HFFc6 (cell line): ENCODE measurements at regions not wholly inside any gene's neighbourhood (a gene's known extent, or its start where the extent isn't known, plus 50 kb on each side); places are given as distances from the start of the nearest gene placed in this dataset.

Experiments
- DNase-seq: peaks from one replicate; pipeline ENCODE4 v3.0.0-alpha.2; 2018
- H3K27ac Mint-ChIP-seq: 2 replicates; pipeline ENCODE4 v1.8.0; 2020; ENCODE audit warnings: mild to moderate bottlenecking, mixed read lengths
- H3K27me3 Mint-ChIP-seq: 2 replicates; pipeline ENCODE4 v1.8.0; 2021; ENCODE audit warnings: mild to moderate bottlenecking, moderate library complexity, mixed read lengths; ENCODE audit not compliant: insufficient read depth
- H3K36me3 Mint-ChIP-seq: 2 replicates; pipeline ENCODE4 v1.8.0; 2021; ENCODE audit warnings: low read depth, mixed read lengths
- H3K4me1 Mint-ChIP-seq: 2 replicates; pipeline ENCODE4 v1.8.0; 2020; ENCODE audit warnings: low read depth, mixed read lengths
- H3K4me3 Mint-ChIP-seq: 2 replicates; pipeline ENCODE4 v1.8.0; 2020; ENCODE audit warnings: mild to moderate bottlenecking, moderate library complexity, mixed read lengths
- H3K9me3 Mint-ChIP-seq: 2 replicates; pipeline ENCODE4 v1.8.0; 2020; ENCODE audit warnings: mild to moderate bottlenecking, mixed read lengths
- CTCF ChIP-seq: fragments of 200-600 bp; sonication (generic); IDR thresholded peaks from 2 replicates; pipeline ENCODE4 v1.5.0; 2021; ENCODE audit warnings: antibody characterized with exemption, mild to moderate bottlenecking

DNA sequence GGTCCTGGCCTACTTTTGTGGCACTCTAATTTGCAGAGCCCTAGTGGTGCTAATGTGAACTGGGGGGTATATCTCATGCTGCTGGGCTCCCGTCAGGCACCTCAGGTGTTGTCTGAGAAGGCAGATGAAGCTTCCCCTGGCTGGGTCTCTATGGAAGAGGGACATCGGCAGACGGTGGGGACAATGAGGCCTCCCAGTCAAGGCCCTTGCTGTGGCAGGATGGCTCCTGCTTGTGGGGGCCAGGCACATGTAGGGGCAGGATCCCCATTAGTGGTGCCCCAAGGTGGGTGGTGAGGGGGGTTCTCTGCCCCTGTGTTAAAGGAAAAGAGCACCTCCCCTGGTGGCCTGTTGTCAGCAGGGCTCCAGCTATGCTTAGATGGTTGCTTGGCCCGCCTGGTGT lies 192.8 kb upstream of the S1PR3 start:
- H3K27me3 Mint-ChIP-seq = no peaks in the 10 kb centered on the region; the same call in 1 of the 2 replicates
- H3K9me3 Mint-ChIP-seq = peaks cover 4% of the 10 kb centered on the region; the same call in 1 of the 2 replicates
- H3K4me1 Mint-ChIP-seq = peaks cover 18% of the 10 kb centered on the region
- H3K4me3 Mint-ChIP-seq = no peak overlapping the region
- H3K27ac Mint-ChIP-seq = no peak overlapping the region
- no peaks in the 10 kb centered on the region for H3K36me3 Mint-ChIP-seq
- TF ChIP-seq CTCF = peak; percentile 20; the same call in 1 of the 2 replicates
- DNase-seq = no peak

GRCh38 chr9:88799541-88800328 lies 191.5 kb upstream of the S1PR3 start:
- Mint-ChIP-seq H3K27ac (no peak overlapping the region), H3K9me3 (peaks cover 4% of the 10 kb centered on the region; the same call in 1 of the 2 replicates), H3K36me3 (no peaks in the 10 kb centered on the region), H3K27me3 (no peaks in the 10 kb centered on the region; the same call in 1 of the 2 replicates), H3K4me3 (no peak overlapping the region), H3K4me1 (peaks cover 30% of the 10 kb centered on the region)
- no peak for DNase-seq
- no peak for TF ChIP-seq CTCF

GRCh38 chr9:88800329-88800682 lies 191.0 kb upstream of the S1PR3 start:
- H3K4me1 Mint-ChIP-seq = peaks cover 30% of the 10 kb centered on the region
- no peaks in the 10 kb centered on the region; the same call in 1 of the 2 replicates for H3K27me3 Mint-ChIP-seq
- TF ChIP-seq CTCF = no peak
- no peaks in the 10 kb centered on the region for H3K36me3 Mint-ChIP-seq
- no peak for DNase-seq
- no peak overlapping the region for H3K4me3 Mint-ChIP-seq
- peaks cover 4% of the 10 kb centered on the region; the same call in 1 of the 2 replicates for H3K9me3 Mint-ChIP-seq
- H3K27ac Mint-ChIP-seq = no peak overlapping the region

DNA sequence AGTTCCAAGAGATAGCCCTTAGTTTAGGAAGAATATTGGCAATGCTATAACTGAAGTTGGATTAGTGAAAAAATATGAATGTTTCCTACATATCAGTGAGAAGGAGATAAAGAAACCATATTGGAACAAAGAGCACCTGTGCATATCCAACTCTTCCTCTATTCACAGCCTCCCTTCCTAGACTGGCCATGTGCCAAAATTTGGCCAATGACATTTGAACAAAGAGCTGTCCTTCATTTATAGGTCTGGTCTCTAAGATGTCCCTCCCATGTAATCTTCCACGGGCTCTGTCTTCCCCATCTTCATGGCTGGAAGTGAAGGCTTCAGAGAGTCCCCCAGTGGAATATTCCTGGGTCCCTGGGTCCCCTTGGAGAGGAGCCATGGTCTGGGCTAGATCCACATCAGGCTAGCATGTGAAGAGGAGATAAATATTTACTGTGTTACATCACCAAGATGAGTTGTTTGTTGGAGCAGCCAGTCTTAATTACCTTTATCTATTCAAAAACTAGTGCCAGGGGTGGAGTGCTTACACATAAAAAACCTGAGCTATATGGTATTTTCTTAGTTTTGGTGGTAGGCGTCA lies 190.0 kb upstream of the S1PR3 start:
- no peaks in the 10 kb centered on the region for H3K36me3 Mint-ChIP-seq
- peaks cover 30% of the 10 kb centered on the region for H3K4me1 Mint-ChIP-seq
- H3K4me3 Mint-ChIP-seq = no peak overlapping the region
- no peak for DNase-seq
- no peak for TF ChIP-seq CTCF
- no peak overlapping the region for H3K27ac Mint-ChIP-seq
- no peaks in the 10 kb centered on the region; the same call in 1 of the 2 replicates for H3K27me3 Mint-ChIP-seq
- H3K9me3 Mint-ChIP-seq = no peaks in the 10 kb centered on the region; the same call in 1 of the 2 replicates

DNA sequence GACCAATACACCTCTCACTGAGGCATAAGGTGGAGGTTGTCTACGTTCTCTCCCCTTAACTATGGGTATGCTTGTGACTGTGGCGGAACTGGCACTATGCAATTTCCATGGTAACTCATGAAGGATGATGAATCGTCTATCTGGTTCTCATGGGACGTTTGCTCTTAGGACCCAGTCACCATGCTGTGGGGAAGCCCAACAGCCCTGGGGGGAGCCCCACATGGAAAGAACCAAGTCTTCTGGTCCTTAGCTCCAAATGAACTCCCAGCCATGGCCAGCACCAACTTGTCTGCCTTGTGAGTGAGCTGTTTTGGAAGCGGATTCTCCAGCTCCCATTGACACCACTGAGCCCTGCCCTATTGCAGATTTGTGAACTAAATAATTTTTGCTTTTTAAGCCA lies 188.7 kb upstream of the S1PR3 start:
- H3K4me1 Mint-ChIP-seq = peaks cover 30% of the 10 kb centered on the region
- no peak for TF ChIP-seq CTCF
- no peak for DNase-seq
- H3K27me3 Mint-ChIP-seq = peaks cover 6% of the 10 kb centered on the region
- no peaks in the 10 kb centered on the region for H3K9me3 Mint-ChIP-seq
- no peak overlapping the region for H3K4me3 Mint-ChIP-seq
- H3K27ac Mint-ChIP-seq = no peak overlapping the region
- H3K36me3 Mint-ChIP-seq = no peaks in the 10 kb centered on the region
